ENCODE measurements at regions not wholly inside any gene's neighbourhood (a gene's known extent, or its start where the extent isn't known, plus 50 kb on each side); places are given as distances from the start of the nearest gene placed in this dataset.

GRCh38 chr3:162665684-162666391 is 1169.2 kb downstream of the OTOL1 start (continued):
- TF ChIP-seq REST (IDR thresholded peaks at IDR 0.05; ENCODE audit: low read depth, low read length) (no peak), MXI1 (IDR thresholded peaks at IDR 0.05; ENCODE audit: low read depth, low read length) (no peak), EZH2phosphoT487 (IDR thresholded peaks at IDR 0.05; ENCODE audit: borderline replicate concordance, low read depth) (no peak), NRF1 (IDR thresholded peaks at IDR 0.05; ENCODE audit: low read depth, low read length) (no peak)

- H3K4me3 ChIP-seq (ENCODE audit: low read depth in 2 of 2, low read length in 1 of 2): no peak overlapping the region
- no peak overlapping the region for H3K9ac ChIP-seq
- CTCF ChIA-PET: no interaction called here
- H3K9me2 ChIP-seq: no peaks in the 10 kb centered on the region
- no peaks in the 10 kb centered on the region for H3F3A ChIP-seq (replicated peaks; ENCODE audit: insufficient read depth)
- TF ChIP-seq SMC3 (IDR thresholded peaks at IDR 0.05; ENCODE audit: low read depth, low read length): no peak
- no peak for TF ChIP-seq TAF1 (IDR thresholded peaks at IDR 0.05; ENCODE audit: borderline replicate concordance, low read depth, low read length)
- no peak for TF ChIP-seq MAX (IDR thresholded peaks at IDR 0.05; ENCODE audit: low read depth)
- no peak for TF ChIP-seq CTCF (IDR thresholded peaks at IDR 0.05)
- no peak for TF ChIP-seq RCOR1 (IDR thresholded peaks at IDR 0.05; ENCODE audit: low read length)
- TF ChIP-seq ELF1 (IDR thresholded peaks at IDR 0.05): no peak
- no peak for TF ChIP-seq NFIC (IDR thresholded peaks at IDR 0.05; ENCODE audit: borderline replicate concordance)
- TF ChIP-seq NRF1 (IDR thresholded peaks at IDR 0.05; ENCODE audit: low read depth, low read length): no peak
- no peak for TF ChIP-seq RXRA (IDR thresholded peaks at IDR 0.05; ENCODE audit: borderline replicate concordance, low read depth)
- no peak for TF ChIP-seq USF2 (IDR thresholded peaks at IDR 0.05; ENCODE audit: borderline replicate concordance, low read depth, low read length)
- TF ChIP-seq IRF3 (IDR thresholded peaks at IDR 0.05; ENCODE audit: low read depth, low read length): no peak
- no peak for TF ChIP-seq MXI1 (IDR thresholded peaks at IDR 0.05; ENCODE audit: low read depth, low read length)
- no peak for TF ChIP-seq FOSL2 (IDR thresholded peaks at IDR 0.05; ENCODE audit: borderline replicate concordance, low read depth)
- TF ChIP-seq PBX3 (IDR thresholded peaks at IDR 0.05): no peak
- no peak for TF ChIP-seq POLR2AphosphoS5 (IDR thresholded peaks at IDR 0.05; ENCODE audit: low read depth, low read length)
- no peak for TF ChIP-seq FOXJ3 (CRISPR knock-in tag; IDR thresholded peaks at IDR 0.05)
- H3K27ac ChIP-seq (ENCODE audit: low read depth in 2 of 2, low read length in 1 of 2): no peak overlapping the region
- H2AFZ ChIP-seq (ENCODE audit: low read depth): no peak overlapping the region
- DNase-seq: no peak
- H3K27me3 ChIP-seq (ENCODE audit: insufficient read depth): no peaks in the 10 kb centered on the region
- H3K9me3 ChIP-seq: no peaks in the 10 kb centered on the region
- H3K4me1 ChIP-seq (ENCODE audit: control insufficient read depth in 1 of 2, insufficient read depth in 2 of 2, low read depth in 1 of 2, low read length in 1 of 2): no peaks in the 10 kb centered on the region; a peak in 1 of 4 replicates
- POLR2A ChIA-PET: no interaction called here
- no peaks in the 10 kb centered on the region for H3K36me3 ChIP-seq (replicated peaks in 1 of 2; ENCODE audit: control insufficient read depth in 1 of 2, insufficient read depth in 2 of 2, low read length in 1 of 2)
- no peaks in the 10 kb centered on the region for H3K79me2 ChIP-seq (ENCODE audit: insufficient read depth)
- WGBS (ENCODE audit: low lambda C conversion rate): 75% methylated on average over 10 of the region's 10 CpGs
- no peak overlapping the region for H3K4me2 ChIP-seq
- H4K20me1 ChIP-seq (ENCODE audit: insufficient read depth): no peaks in the 10 kb centered on the region
Measured at GRCh38 chr3:162666835-162667234, 1170.2 kb downstream of the OTOL1 start.
